GM21619 (cell line): ENCODE measurements at regions not wholly inside any gene's neighbourhood (a gene's known extent, or its start where the extent isn't known, plus 50 kb on each side); places are given as distances from the start of the nearest gene placed in this dataset.
"Not testable (repeated sequence)": the region's sequence is repeated elsewhere in the genome, so short reads cannot be mapped to it uniquely, and the experiment has no call there.

ENCODE experiments used
- ATAC-seq: cut with Tn5 transposase; IDR thresholded peaks from one replicate; pipeline ENCODE4 v1.9.1; 2021; ENCODE audit not compliant: unreplicated experiment

DNA sequence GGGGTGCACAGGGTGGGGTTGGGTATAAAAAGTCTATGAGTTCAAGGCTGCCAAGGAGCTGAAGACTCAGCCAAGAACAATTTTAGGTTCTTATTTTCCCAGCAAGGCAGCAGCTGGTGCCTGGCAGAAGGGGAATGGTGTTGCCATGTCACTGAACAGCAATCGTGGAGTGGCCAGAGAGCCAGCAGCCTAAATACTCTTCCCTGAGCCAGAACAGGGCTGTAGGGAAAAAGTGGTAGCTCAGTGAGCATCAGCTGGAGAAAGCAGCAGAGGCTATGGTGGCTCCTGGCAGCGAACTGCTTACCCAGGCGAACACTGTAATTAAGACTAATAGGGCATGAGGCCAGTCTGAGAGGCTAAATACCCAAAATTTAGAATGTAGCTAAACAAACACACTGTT is 334.9 kb downstream of the RMST start:
- no peak for ATAC-seq

DNA sequence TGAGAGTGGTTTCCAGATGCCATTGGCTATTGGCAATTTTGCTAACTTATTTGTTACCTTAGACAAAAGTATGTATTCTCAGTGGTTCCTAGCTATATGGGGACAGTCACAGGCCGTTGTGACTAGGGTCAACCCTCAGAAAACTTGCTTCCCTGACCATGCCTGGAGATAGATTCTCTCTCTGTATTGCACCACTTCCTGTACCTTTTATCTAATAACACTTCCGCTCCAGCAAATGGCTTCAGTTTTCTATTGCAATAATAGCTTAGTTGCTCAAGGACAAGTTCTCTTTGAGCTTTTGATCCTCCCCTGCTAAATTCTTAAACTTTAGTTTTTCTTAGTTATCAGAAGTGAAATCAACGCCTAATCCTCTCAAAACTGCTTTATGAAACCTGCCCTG is 338.0 kb downstream of the RMST start:
- no peak for ATAC-seq

DNA sequence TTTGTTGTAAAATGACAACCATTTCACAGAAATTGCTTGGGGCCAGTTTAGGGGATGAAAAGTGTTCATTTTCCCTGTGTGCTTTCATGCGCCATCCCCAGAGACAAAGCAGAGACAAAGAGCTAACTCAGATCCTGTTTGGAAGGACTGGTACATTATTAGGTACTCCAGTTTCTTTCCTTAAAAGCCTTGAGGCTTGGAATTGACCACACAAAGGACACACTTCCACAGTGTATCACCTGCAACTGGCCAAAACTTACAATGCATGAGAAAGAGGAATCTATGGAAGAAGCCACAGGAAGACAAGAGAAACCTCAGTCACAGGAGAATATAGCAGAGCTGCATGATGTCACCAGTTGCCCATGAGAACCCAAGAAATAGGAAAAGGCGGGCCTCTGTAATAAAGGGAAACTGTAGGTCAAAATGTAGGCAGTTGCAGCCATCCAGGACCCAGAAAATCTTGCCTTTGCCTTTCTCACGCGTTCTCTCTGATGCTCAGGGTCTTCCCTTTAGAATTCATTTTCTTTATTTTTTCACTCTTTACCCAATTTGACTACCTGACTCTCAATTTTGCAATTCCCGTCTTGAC is 339.0 kb downstream of the RMST start:
- ATAC-seq: no peak

DNA sequence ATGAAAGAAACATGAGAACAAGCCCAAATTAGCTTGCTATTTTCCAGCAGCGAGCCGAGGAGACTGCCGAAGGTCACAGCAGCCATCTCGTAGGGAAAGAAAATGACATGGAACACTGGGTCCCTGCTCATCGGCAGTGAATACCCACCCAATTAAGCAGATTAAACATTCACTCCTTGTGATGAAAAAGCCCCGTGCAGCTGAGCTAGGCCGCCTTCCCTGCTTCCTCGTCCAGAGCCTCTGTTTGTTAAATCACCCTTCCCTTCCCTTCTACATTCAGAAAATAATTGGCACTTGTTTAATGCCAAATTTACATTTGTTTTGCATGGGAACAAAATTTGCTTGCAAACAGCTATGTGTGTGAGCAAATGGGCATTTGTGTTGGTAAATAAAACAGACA is 342.5 kb downstream of the RMST start:
- ATAC-seq: no peak

DNA sequence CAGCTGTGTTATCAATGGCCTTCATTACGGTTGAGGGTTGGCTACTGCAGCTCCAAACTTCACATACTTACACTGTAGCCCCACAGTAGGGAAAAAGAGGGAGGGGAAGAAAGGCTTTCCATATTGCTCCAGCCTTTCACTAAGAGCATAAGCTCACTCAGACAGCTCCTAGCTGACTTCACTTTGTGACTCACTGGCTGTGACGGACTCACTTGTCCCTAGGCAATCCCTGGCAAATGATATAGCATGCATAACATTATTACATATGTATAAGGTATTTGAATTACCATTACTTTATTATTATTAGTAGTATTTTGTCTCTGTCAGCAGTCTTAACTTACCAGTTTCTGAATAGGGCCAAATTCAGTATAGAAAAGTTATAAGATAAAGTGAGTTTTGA is 350.7 kb downstream of the RMST start:
- no peak for ATAC-seq

DNA sequence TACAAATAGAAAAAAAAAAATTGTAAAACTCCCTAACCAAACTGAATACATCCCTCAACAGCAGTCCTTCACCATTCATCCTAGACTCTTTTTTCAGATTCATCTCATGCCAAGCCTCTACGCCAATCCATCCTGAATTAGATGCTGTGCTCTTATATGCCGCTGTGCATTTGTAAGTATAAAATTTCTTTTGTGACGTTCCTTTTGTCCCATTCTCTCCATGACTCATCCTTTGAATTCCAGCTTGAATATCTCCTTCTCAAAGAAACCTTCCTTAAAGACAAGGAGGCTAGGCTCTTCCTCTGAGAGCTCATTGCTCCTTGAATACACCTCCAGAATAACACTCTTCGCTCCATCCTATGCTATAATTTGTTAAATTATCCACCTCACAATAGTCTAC is 359.2 kb downstream of the RMST start:
- ATAC-seq: no peak

DNA sequence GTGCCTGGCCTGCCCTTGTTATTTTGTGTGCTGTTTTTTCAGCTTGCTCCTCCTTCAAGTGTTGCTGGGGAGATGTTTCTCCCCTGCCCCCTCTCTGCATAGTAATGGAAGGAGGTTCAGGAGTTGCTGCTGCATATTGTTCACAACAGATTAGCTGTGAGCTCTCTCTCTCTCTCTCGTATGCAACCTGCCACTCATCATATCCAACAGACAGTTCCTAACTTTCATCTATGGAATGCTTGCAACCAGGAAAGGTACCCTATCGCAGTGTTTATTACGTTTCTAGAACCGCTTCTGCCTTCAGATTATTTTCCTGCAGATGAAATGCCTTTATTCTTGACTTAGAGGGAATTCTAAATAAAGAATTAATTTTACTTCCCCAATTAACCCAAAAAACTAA is 372.9 kb downstream of the RMST start:
- ATAC-seq: no peak

DNA sequence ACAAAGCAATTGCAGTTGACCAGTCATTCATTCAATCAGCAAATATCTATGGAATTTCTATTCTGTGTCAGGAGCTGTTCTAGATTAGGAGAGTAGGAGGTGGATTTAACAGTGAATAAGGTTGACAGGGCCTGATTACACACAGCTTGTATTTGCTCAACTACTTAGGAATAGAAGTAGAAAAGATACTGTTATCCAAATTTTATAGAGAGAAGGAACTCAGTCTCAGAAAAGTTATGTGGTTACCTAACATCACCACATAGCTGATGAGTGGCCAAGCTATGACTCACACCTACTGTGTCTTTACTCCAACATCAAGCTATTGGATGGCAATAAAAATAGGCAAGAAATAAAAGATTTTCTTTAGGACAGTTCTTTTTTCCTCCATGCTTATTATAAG is 374.8 kb downstream of the RMST start:
- no peak for ATAC-seq

DNA sequence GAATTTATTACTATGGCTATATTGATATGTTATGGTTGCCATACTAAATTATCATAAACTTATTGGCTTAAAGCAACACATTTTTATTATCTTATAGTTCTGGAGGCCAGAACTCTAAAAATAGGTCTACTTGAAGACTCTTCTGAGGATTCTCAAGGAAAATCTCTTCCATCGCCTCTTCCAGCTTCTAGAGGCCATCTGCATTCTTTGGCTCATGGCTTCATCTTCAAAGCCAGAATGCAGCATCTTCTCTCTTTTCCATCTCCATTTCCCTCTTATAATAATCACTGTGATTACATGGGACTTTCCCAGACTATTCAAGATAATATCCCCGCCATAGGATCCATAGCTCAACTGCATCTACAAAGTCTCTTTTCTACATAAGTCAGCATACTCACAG is 385.4 kb downstream of the RMST start:
- no peak for ATAC-seq

DNA sequence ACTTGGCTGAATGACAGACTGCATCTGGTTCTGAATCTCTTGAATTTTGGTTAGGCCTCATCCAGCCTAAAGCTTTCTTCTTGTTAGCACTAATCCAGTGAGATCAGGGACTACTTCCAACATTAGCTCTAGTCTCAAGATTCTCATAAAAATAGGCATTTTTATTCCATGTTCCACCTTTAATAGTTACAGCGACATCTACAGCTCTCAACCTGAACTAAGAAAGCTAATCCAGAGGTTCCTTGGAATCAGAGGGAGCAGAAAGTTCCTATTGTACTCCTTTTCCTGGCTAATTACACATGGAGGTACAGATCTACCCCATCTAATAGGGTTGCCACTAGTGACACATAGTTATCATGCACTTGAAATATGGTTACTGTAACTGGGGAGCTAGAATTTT is 391.9 kb downstream of the RMST start:
- ATAC-seq: no peak

DNA sequence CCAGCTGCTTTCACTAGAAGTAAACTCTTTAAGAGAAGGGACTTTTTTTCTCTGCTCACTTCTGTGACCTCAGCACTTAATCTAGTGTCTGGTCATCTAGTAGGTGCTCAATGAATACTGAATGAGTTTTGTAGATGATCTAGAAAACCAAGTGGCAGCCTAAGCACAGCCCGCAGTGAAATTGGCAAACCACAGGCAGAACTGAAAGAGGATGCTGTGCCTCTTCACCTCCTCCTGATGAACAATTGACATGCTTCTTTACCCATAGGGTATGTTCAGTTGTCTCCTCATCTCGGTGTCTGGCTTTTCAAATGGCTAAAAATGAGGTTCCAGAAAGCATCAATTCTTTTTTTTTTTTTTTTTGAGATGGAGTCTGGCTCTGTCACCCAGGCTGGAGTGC is 399.5 kb downstream of the RMST start:
- ATAC-seq: no peak

DNA sequence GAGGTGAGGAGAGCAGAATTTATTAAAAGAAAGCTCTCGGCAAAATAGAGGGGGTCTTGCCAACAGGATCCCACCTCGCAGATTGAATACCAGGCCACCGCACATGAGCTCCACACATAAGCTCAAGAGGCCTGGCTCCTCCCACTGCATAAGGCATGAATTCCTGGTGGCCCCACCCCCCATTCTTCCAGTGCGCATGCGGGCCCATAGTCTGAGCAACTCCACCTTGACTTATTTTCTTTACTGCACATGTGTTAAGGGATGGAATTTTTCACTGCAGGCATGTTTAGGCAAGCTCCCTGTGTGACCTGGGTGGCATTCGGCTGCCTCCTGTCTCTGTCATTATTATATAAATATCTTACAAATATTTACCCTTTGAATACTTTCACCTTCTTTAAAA is 412.5 kb downstream of the RMST start:
- ATAC-seq: no peak

DNA sequence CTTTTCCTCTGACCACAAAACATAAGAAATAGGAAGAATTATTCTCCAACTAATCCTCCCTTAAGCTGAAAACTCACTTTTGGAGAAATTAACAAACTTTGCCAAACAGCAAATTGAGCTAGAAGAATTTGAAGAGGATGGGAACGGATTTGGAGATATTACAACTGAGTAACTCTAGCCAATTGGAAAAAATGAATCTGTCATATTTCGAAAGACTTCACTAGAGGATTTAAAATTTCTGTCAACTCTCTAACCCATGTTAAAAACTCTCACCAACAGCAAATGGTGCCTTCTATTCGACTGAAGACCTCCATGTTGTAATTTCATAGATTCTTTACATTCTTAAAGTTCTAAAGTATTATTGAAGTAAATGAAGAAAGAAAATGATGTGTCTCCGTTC is 414.2 kb downstream of the RMST start:
- no peak for ATAC-seq

DNA sequence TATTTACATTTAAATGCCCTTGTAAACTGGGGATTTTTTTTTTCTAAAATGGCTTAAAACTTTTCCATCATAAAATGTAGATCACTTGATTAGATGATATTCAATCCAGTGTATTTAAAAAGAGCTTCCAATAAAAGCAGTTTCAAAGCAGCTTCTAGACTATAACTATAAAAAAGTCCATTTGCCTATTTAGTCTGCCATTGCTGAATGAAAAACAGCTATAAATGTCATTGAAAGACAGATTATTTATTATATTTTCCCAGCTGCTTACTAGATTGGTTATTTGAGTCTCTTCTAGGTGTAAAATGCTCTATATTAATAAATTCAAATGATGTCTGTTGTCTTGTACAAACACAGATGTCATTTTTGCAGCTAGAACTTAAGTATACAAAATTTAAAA is 414.8 kb downstream of the RMST start:
- ATAC-seq: no peak

DNA sequence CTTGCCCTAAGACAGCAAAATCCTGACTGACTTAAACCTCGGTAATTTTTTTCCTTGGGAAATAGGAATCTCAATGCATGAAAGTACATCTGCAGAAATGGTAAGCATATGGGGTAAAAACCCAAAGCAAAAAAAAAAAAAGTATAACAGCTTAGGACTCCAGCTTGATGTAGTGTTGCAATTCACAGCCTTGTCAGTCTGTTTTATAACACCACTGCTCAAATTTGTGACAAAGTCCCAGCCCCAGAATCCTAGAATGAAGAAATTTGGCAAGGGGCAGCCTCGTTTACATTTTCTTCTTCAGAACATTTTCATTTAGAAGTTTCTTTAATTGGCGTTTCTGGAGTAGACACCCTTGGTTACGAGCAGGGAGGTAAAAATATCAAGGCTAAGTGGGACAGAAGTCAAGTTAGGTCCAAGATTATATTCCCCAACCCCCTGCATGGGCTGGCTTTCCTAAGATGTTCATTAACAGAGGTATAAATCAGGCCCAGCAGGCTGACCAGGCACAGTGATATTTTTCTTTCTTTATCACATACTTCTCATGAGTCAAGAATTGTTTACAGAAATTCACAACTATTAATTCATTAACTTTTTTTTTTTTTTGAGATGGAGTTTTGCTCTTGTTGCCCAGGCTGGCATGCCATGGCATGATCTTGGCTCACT is 424.0 kb downstream of the RMST start:
- no peak for ATAC-seq

DNA sequence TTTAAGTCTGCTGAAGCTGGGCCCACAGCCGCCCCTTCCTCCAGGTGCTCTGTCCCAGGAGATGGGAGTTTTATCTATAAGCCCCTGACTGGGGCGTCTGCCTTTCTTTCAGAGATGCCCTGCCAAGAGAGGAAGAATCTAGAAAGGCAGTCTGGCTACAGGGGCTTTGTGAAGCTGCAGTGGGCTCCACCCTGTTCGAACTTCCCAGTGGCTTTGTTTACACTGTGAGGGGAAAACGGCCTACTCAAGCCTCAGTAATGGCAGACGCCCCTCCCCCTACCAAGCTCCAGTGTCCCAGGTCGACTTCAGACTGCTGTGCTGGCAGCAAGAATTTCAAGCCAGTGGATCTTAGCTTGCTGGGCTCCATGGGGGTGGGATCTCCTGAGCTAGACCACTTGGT is 435.3 kb downstream of the RMST start:
- not testable (repeated sequence) for ATAC-seq

DNA sequence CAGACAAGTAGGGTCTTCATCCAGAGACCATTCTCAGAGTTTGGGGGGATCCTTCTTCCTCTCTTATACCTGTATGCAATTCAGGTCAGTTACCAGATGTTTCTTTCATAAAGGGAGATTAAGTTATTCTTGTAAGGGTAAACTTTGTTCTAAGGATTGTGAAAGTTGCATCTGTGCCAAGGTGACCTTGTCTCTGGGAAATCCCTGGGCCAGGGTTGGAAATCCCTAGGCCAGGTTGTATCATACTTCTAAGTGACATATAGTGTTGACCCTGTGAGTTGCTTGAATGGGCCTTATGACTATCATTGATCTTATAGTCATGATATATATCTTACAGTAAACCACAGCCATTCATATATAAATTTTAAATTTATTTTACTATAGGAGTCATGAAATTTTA is 436.9 kb downstream of the RMST start:
- no peak for ATAC-seq

DNA sequence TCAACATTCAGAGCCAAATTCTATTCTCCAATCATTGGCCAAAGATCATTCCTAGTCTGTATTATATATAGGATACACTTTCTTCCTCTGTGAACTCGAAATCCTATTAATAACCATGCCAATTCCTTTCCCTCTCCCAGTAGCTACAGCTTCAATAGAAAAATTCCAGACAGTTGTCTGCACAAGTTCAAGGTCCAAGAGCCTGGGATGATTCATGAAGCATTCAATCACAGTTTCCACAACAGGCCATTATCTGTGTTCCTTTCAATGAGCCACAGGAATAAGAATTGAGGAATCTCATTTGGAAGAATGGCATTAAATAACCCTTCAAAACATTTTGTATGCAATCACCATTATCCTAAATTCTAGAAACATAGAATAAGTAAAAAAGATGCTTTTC is 437.4 kb downstream of the RMST start:
- ATAC-seq: no peak

DNA sequence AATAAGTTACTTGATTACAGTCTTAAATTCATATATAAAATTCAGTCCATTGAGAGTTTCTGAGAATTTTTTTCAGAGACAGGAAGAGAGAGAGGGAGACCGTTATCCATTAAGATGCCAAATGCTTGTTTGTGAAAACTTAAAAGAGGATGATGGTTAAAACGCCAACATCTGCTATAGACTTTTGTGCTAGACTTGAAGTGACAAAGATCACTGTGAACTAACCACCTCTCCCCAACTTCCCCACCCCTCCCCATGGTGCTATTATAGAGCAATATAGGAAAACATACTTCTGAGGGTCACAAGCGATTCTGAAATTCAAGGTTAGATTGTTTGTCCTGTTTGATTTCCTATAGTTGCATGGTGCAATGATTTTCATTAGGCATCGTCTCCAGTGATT is 440.8 kb downstream of the RMST start:
- no peak for ATAC-seq

DNA sequence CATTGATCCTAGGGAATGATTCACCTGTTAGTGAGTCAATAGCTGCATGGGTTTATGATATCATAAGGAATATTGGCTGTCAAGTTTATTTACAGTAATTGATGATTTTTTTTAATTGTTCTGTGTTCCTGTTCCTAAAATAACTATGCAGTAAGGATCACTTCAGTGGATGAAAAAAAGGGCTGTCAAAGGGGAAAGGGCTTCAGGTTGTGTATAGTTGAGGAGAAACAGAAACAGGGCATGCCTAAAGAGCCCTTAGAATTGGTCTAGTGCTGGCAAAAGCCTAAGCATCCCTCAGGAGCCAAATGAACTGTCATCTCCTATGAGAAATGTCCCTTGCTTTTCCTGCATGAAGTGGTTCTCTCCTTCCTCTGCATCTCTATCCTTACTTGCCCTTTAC is 444.9 kb downstream of the RMST start:
- no peak for ATAC-seq

DNA sequence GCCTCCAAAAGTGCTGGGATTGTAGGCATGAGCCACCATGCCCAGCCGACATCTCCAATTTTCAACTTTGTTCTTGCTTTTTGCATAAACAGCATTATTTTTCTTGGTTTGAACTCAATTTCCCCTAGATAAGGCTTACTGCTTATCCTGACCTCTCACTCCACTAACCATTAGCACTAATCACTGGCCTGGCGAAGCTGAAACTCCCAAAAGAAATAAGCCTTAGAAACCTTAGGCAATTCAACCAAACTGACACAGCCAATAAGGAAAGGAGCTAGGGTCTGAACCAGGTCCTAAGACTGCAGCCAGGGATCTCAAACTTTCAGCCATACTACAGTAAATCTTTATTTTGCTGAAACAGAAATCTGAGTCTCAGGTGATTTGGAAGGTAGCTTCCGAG is 448.0 kb downstream of the RMST start:
- ATAC-seq: no peak

DNA sequence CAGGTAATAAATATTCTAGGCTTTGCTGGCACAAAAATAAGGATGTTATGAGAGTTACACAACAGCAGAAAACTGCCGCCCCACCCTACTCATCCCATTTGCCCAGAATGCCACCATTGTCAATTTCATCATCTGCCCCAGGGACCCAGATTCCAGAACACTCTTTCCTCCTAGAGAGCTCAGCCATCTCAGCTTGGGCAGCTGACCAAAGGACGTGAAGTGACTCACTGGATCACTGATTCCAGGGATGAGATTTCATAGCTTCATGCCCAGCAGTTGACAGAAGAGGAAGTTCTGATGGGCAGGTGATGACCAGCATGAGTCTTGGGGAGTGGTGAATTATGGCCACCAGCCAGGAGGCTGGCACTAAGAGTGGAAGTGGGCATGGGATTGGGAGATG is 450.3 kb downstream of the RMST start:
- no peak for ATAC-seq

DNA sequence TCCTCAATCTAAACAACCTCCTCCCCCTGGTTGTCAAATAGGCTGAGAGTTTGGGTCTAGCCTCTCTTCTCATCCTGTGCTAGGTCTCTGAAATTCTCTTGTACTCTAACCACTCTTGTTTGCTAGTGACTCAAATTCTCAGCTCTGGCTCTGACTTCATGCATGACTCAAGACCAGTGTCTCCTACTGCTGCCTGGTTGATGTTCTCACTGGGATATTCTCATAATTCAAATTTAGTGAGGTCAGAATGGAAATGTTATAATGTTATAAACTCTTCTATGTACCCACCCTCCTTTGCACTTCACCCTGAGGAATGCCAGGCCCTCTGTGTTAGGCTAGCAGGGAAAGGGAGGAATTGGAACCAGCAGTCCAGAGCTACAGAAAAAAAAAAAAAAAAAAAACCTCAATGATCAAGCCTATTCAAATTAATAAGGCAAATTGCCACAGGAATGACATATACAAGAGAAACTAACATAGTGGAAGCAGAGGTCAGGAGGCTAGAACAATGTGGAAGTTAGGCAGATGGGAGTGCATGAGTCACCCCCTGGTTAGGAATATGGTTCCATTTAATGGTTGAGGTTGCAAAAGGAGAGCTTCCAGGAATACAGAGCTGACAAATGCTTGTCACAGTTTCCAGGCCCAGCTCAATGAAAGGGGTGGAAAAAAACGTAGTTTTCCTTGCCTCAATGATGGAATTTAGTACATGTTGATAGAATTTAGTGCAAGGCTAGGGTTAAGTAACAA is 459.5 kb downstream of the RMST start:
- ATAC-seq: no peak
